GM03348 (cell line): ENCODE measurements at regions not wholly inside any gene's neighbourhood (a gene's known extent, or its start where the extent isn't known, plus 50 kb on each side); places are given as distances from the start of the nearest gene placed in this dataset.

ENCODE experiments used
- DNase-seq: peaks from one replicate; pipeline ENCODE4 v3.0.0; 2012; ENCODE audit warnings: low spot score

- DNase-seq: no peak
Observed at GRCh38 chr13:111558700-111559088, 238.3 kb downstream of the TEX29 start.

GRCh38 chr13:111559612-111560403 lies 239.4 kb downstream of the TEX29 start:
- DNase-seq: no peak

- DNase-seq: no peak
Observed at GRCh38 chr13:111561091-111561781, 240.8 kb downstream of the TEX29 start.

- no peak for DNase-seq
Observed at GRCh38 chr13:111562716-111563115, 242.3 kb downstream of the TEX29 start.

GRCh38 chr13:111564606-111565005 lies 244.2 kb downstream of the TEX29 start:
- no peak for DNase-seq

- no peak for DNase-seq
Observed at GRCh38 chr13:111565400-111565799, 245.0 kb downstream of the TEX29 start.

GRCh38 chr13:111566567-111566966 lies 246.1 kb downstream of the TEX29 start:
- no peak for DNase-seq

- no peak for DNase-seq
Observed at GRCh38 chr13:111567637-111568036, 247.2 kb downstream of the TEX29 start.

- no peak for DNase-seq
Observed at GRCh38 chr13:111568290-111568689, 247.8 kb downstream of the TEX29 start.

- DNase-seq: no peak
Observed at GRCh38 chr13:111570911-111571310, 250.5 kb downstream of the TEX29 start.

GRCh38 chr13:111572956-111573761 lies 252.7 kb downstream of the TEX29 start:
- no peak for DNase-seq

GRCh38 chr13:111573801-111574200 lies 253.4 kb downstream of the TEX29 start:
- DNase-seq: no peak

- no peak for DNase-seq
Observed at GRCh38 chr13:111575276-111575675, 254.8 kb downstream of the TEX29 start.

GRCh38 chr13:111575719-111576118 lies 255.3 kb downstream of the TEX29 start:
- DNase-seq: no peak

- DNase-seq: no peak
Observed at GRCh38 chr13:111577208-111577828, 256.9 kb downstream of the TEX29 start.

- DNase-seq: no peak
Observed at GRCh38 chr13:111577956-111578605, 257.6 kb downstream of the TEX29 start.

- DNase-seq: no peak
Observed at GRCh38 chr13:111584101-111584672, 263.7 kb downstream of the TEX29 start.

- DNase-seq: no peak
Observed at GRCh38 chr13:111584870-111585269, 264.4 kb downstream of the TEX29 start.

GRCh38 chr13:111586291-111586690 lies 265.8 kb downstream of the TEX29 start:
- DNase-seq: no peak

- no peak for DNase-seq
Observed at GRCh38 chr13:111587249-111587648, 266.8 kb downstream of the TEX29 start.

GRCh38 chr13:111589321-111589720 lies 268.9 kb downstream of the TEX29 start:
- DNase-seq: no peak
